NCI-H2107 treated with DMSO at 0.1 percent for 48 hours (cell line): ENCODE measurements at regions not wholly inside any gene's neighbourhood (a gene's known extent, or its start where the extent isn't known, plus 50 kb on each side); places are given as distances from the start of the nearest gene placed in this dataset.
"Not testable (repeated sequence)": the region's sequence is repeated elsewhere in the genome, so short reads cannot be mapped to it uniquely, and the experiment has no call there.

Experiments
- DNase-seq: peaks from one replicate; lab custom pipeline; 2025; ENCODE audit not compliant: unreplicated experiment; lab: John Stamatoyannopoulos, UW

DNA sequence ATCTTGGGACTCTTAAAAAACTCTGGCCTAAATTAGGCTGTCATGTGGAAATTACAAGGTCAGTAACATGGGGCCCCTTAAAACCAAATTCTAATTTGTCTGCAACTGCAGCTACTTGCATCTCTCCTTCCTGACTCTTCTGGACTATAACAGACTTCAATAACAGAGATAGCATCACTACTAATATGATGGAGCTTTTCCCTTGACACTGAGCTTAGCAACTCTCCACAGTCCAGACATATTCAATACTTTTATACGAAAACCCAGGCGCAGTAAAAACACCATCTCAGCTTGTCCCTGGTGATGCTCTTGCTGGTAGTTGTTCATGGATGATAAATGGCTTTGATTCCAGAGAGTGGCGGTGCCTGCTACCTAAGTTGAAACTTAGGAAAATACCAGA lies 850.4 kb downstream of the STIM2 start:
- no peak for DNase-seq

DNA sequence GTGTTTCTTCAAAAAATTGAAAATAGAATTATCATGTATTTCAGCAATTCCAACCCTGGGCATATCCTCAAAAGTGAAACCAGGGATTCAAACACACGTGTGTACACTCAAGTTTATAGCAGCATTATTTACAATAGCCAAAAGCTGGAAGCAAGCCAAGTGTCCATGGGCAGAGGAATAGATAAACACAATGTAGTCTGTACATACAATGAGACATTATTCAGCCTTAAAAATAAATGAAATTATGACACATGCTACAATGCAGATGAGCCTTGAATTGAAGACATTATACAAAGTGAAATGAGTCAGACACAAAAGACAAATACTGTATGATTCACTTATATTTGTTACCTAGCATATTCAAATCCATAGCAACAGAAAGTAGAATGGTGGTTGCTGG lies 853.4 kb downstream of the STIM2 start:
- DNase-seq = no peak

GRCh38 chr4:27716693-27717430 lies 856.2 kb downstream of the STIM2 start:
- DNase-seq = no peak

DNA sequence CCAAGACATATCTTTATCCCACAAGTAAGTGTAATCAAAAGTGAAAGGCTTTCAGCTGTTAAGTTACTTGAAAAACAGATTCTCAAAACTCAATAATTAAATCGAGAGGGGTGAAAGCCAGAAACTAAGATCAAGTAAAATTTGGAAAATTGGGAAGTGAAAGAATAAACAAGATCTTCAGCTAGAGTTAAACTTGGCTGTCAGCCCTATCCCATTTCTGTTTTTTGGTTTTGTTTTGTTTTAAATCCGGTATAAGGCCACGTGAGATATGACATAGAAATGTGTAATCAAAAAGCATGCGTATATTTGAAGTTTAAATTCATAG lies 856.8 kb downstream of the STIM2 start:
- DNase-seq = no peak

DNA sequence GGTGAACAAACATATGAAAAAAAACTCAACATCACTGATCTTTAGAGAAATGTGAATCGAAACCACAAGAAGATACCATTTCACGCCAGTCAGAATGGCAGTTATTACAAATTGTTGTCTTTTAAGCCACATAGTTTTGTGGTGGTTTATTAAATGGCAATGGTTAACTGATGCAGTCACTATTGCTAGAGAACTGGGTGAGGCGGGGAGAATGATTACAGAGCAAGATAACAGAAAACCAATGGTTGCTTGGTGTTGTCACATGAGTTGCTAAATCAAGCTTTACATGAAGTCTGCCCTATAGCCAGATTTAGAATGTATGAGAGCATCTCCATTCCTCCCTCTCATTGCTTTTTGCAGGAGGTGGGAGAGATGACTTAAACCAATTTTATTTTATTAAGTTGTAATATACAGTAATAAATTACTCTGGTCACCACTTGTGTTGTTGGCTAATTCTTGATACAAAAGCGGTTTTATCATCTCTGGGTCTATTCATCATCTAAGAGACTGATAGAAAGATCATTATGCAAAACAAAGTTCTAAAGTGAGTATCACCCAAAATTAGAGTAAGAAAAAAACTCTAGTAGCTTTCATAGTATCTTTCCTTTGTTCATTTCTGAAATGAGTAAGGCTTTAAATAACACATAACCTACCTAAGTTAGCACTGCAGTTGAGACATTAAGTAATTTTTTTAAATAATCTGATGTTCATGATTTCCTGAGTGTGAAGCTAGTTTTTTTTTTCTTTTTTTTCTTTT lies 859.5 kb downstream of the STIM2 start:
- DNase-seq = no peak

GRCh38 chr4:27721193-27721592 lies 860.6 kb downstream of the STIM2 start:
- DNase-seq = no peak

DNA sequence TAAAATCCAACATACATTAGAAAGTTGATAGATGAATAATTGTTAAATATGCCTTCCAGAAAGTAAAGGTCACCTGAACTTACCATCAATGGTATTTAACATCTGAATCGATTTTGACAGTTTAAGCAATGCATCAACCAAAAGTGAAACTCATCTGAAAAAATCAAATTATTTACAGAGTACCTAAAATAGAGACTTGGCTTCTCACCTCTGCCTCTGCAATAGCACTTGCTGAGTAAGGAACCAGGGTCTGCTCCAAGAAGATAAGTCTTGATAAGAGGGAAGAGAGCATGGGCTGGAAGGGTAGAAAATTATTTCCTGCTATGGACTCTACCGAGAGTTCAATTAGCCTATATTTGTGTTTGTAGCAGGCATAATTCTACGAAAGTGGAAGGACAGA lies 868.3 kb downstream of the STIM2 start:
- no peak for DNase-seq

DNA sequence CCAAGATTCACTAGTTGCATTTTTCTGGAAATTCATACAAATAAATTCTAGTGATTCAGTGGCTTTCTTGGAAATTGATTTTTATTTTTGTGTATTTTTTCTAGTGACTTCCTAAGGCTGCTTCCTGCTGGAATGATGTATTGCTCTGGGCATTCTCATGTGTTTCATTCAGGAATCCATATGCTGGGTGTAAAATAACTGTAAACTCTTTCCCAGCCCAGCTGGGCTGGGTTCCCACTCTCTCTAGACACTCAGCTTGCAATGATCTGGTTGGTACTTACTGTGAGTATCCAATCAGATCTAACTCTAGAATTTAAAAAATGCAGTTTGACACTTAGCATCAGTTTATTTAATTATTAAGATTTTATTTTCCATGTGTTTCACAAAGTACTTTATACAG lies 882.2 kb downstream of the STIM2 start:
- DNase-seq = no peak

DNA sequence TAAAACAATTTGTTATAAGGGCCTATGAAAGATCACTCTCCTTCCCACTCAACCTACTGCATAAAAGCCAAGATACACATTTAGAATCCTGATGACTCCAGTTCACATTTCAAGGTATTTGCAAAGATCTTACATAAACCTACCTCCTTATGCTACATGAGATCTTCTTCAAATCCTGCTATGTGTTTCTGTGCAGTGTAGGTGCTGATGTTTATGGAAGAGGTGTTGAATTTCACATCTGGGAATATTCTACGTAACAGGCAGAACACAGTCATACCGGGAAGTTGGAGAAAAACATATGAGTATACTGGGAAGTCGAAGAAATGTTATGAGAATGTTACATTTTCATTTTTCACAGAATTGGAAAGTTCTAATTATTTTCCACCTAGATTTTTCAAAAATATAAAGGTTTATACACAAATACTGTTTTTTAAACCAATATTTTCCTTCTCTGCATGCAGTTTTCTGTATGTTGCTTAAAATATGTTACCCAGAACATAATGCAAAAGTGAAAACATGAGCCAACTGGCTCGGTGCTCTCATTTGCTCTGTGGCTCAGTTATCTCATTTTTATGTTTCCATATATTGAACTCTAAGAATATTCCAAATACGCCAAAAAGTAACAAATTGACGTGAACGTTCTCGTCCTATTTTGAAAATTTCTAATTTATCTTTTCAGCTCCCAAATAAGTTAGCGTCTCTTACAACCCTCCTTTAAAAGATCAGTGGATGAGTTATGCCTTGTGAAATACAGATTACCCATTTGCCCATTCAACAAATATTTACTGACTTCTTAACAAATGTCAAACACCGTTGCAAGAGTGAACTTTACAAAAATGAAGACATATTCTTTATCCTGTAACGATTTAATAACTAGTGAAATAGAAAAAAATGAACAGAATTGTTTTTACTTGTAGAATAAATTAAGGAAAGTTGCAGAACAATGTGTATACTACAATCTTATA lies 899.3 kb downstream of the STIM2 start:
- DNase-seq = no peak

- DNase-seq = no peak
These were observed 903.3 kb downstream of the STIM2 start for GRCh38 chr4:27763830-27764525.

GRCh38 chr4:27764526-27764837 lies 903.8 kb downstream of the STIM2 start:
- no peak for DNase-seq

DNA sequence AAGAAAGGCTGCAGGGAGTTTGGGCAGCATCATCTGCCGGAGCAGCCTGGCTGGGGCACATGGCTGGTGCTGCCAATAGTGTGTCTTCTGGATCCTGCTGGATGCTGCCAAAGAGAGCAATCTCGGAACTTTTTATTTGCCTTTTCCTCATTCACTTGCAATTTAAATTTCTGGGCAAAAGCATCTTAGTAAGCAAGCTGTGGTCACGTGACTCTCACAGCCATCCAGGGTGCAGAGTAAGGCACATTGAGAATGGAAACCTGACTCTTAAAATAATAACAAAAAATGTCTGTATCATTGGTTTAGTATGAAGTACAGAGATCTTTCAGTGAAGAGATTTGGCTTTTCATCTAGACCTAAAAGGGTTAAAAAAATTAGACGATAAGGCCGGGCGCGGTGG lies 910.3 kb downstream of the STIM2 start:
- no peak for DNase-seq

GRCh38 chr4:27775156-27775555 lies 914.5 kb downstream of the STIM2 start:
- peak; percentile 4 for DNase-seq

DNA sequence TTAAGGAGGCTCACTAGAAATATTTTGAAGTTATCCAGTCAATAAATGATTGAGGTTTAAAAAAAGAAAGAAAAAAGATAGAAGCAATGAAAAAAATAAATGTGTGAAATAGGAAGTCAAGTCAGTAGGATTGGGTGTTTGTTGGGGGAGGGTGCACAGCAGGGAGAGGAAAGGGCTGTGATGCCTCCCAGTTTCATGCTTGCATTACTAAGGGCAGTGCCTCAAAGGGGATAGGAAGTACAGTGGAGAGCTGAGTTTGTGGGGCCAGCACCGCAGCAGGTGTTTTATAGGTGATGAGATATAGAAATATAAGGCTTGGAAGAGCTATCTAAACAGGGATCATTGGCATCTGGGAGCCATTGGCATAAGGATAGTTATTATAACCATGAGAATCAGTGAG lies 919.2 kb downstream of the STIM2 start:
- no peak for DNase-seq

GRCh38 chr4:27787195-27787594 lies 926.6 kb downstream of the STIM2 start:
- no peak for DNase-seq

GRCh38 chr4:27789773-27790172 lies 929.1 kb downstream of the STIM2 start:
- DNase-seq = no peak

DNA sequence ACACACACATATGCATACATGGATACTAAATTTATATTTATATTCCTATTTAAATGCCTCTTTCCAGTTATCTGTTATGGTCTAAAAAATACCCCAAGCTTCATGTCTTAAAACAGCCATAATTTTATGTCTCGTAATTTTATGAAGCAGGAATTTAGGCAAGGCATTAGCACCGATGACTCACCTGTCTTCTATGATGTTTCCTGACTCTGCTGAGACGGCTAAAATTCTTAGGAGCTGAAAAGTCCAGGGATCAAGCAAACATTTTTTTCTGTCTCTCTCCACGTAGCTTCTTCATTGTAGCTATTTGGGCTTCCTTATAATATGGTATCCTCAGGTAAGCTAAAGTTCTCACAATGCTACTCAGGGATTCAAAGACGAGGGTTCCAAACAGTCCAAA lies 930.3 kb downstream of the STIM2 start:
- no peak for DNase-seq

- no peak for DNase-seq
These were observed 931.0 kb downstream of the STIM2 start for GRCh38 chr4:27791640-27792039.

DNA sequence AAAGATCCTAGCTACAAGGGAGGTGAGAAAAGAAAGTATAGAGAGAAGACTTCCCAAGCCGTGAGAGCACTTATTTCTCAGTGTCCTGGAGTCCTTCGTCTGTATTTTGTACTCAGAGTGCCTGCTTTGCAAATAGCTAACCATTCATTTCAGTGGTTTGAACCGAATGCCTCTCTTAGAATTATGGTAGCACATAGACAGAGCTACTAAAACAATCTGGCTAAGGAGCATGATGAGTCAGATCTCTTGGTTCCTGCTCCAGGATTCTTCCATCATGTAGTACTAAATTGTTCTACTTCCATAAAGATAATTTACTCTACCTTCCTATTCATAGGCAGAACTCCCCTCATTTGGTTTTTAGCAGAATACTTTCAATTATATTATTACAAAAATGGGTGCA lies 946.6 kb downstream of the STIM2 start:
- DNase-seq = no peak

GRCh38 chr4:27811948-27812347 lies 951.3 kb downstream of the STIM2 start:
- DNase-seq = no peak

DNA sequence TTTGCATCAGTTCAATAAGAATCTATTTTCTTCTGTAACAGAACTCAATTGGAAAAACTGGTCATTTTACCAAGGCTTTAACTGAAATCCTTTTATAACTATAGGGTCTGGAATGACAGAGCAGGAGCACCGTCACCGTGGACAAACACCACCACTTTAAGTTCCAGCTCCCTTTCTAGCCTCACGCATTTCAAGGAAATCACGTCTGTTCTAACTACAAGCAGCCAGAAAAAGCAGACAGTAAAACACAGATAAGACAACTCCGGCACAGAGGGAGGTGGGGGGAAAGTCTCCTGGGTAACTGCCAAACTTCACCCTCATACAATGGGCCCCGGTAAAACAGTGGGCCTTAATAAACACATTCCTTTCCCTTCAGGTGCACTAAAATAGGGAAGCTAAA lies 952.6 kb downstream of the STIM2 start:
- DNase-seq = not testable (repeated sequence)
